Retina (tissue), 1 donor: ENCODE measurements at regions not wholly inside any gene's neighbourhood (a gene's known extent, or its start where the extent isn't known, plus 50 kb on each side); places are given as distances from the start of the nearest gene placed in this dataset.

Source experiments
- DNase-seq: peaks from one replicate; pipeline ENCODE4 v3.0.0-alpha.2; 2016

GRCh38 chr1:229938551-229938950 is 128.5 kb upstream of the GALNT2 start:
- DNase-seq = no peak

- no peak for DNase-seq
These were observed 126.4 kb upstream of the GALNT2 start for GRCh38 chr1:229940684-229941083.

GRCh38 chr1:229941160-229941559 is 125.9 kb upstream of the GALNT2 start:
- no peak for DNase-seq

GRCh38 chr1:229941831-229942230 is 125.2 kb upstream of the GALNT2 start:
- DNase-seq = no peak

GRCh38 chr1:229942501-229942900 is 124.5 kb upstream of the GALNT2 start:
- no peak for DNase-seq

- no peak for DNase-seq
These were observed 123.8 kb upstream of the GALNT2 start for GRCh38 chr1:229943148-229943714.

- no peak for DNase-seq
These were observed 122.9 kb upstream of the GALNT2 start for GRCh38 chr1:229943988-229944743.

GRCh38 chr1:229945795-229946194 is 121.2 kb upstream of the GALNT2 start:
- DNase-seq = no peak

- DNase-seq = no peak
These were observed 119.1 kb upstream of the GALNT2 start for GRCh38 chr1:229947968-229948367.

GRCh38 chr1:229948438-229948837 is 118.6 kb upstream of the GALNT2 start:
- no peak for DNase-seq

GRCh38 chr1:229949500-229949899 is 117.5 kb upstream of the GALNT2 start:
- no peak for DNase-seq

GRCh38 chr1:229950020-229950419 is 117.0 kb upstream of the GALNT2 start:
- DNase-seq = no peak

GRCh38 chr1:229950908-229951307 is 116.1 kb upstream of the GALNT2 start:
- DNase-seq = no peak

GRCh38 chr1:229951856-229952534 is 115.0 kb upstream of the GALNT2 start:
- no peak for DNase-seq

- no peak for DNase-seq
These were observed 114.1 kb upstream of the GALNT2 start for GRCh38 chr1:229952670-229953520.

- DNase-seq = no peak
These were observed 113.2 kb upstream of the GALNT2 start for GRCh38 chr1:229953736-229954326.

- DNase-seq = no peak
These were observed 102.8 kb upstream of the GALNT2 start for GRCh38 chr1:229964281-229964680.

- DNase-seq = no peak
These were observed 96.3 kb upstream of the GALNT2 start for GRCh38 chr1:229970714-229971113.

GRCh38 chr1:229971141-229971540 is 95.9 kb upstream of the GALNT2 start:
- no peak for DNase-seq

GRCh38 chr1:229972600-229973296 is 94.3 kb upstream of the GALNT2 start:
- DNase-seq = no peak

GRCh38 chr1:229973297-229973612 is 93.8 kb upstream of the GALNT2 start:
- no peak for DNase-seq

GRCh38 chr1:229975047-229975446 is 92.0 kb upstream of the GALNT2 start:
- DNase-seq = no peak
